Keratinocyte (primary cell): ENCODE measurements at regions not wholly inside any gene's neighbourhood (a gene's known extent, or its start where the extent isn't known, plus 50 kb on each side); places are given as distances from the start of the nearest gene placed in this dataset.

Experiments used
- DNase-seq: peaks from one replicate; pipeline ENCODE4 v3.0.0-alpha.2; 2011; ENCODE audit warnings: low read depth, missing footprints, low spot score
- FAIRE-seq: peaks from 2 replicates; lab custom pipeline; 2011; peaks lifted over from hg19 to GRCh38; lab: Jason Lieb, UNC
- H2AFZ ChIP-seq: 2 replicates; pipeline ENCODE4 v1.6.0; 2012; ENCODE audit warnings: low read length, control low read depth, inconsistent platforms; ENCODE audit not compliant: control insufficient read depth
- H3K27ac ChIP-seq: 2 replicates; pipeline ENCODE4 v1.5.1; 2011; ENCODE audit warnings: low read length; ENCODE audit not compliant: control insufficient read depth, insufficient read depth
- H3K27me3 ChIP-seq: 3 replicates; pipeline ENCODE4 v1.6.0; 2011; ENCODE audit warnings: low read length; ENCODE audit not compliant: control insufficient read depth, insufficient read depth; ENCODE audit errors: extremely low read depth
- H3K36me3 ChIP-seq, 2 experiments: 2 replicates in 1 of 2; 3 replicates in 1 of 2; pipeline ENCODE4 v1.5.1; 2011; ENCODE audit warnings: low read length in 2 of 2, mild to moderate bottlenecking in 1 of 2; ENCODE audit not compliant: control insufficient read depth in 2 of 2, insufficient read depth in 2 of 2; ENCODE audit errors: extremely low read depth in 1 of 2
- H3K4me1 ChIP-seq: 3 replicates; pipeline ENCODE4 v1.5.1; 2011; ENCODE audit warnings: low read length; ENCODE audit not compliant: control insufficient read depth, insufficient read depth; ENCODE audit errors: extremely low read depth
- H3K4me2 ChIP-seq: 3 replicates; pipeline ENCODE4 v1.6.0; 2011; ENCODE audit warnings: low read depth, low read length; ENCODE audit not compliant: control insufficient read depth, insufficient read depth; ENCODE audit errors: extremely low read depth
- H3K4me3 ChIP-seq, 3 experiments: fragments of 200-600 bp in 1 of 3; sonication (generic) in 1 of 3; 2 replicates in 2 of 3; 3 replicates in 1 of 3; pipeline ENCODE4 v1.5.1; 2011 to 2016; ENCODE audit warnings: low read length in 3 of 3, mild to moderate bottlenecking in 3 of 3, control low read depth in 2 of 3, inconsistent platforms in 1 of 3, low read depth in 1 of 3, mixed read lengths in 1 of 3, mixed run types in 1 of 3, moderate library complexity in 1 of 3; ENCODE audit not compliant: control insufficient read depth in 2 of 3, insufficient read depth in 2 of 3; ENCODE audit errors: extremely low read depth in 1 of 3
- H3K79me2 ChIP-seq: 2 replicates; pipeline ENCODE4 v1.6.0; 2012; ENCODE audit warnings: low read length; ENCODE audit not compliant: control insufficient read depth, insufficient read depth
- H3K9ac ChIP-seq: 3 replicates; pipeline ENCODE4 v1.6.0; 2011; ENCODE audit warnings: low read length; ENCODE audit not compliant: control insufficient read depth, insufficient read depth; ENCODE audit errors: extremely low read depth
- H3K9me1 ChIP-seq: 3 replicates; pipeline ENCODE4 v1.6.0; 2011; ENCODE audit warnings: low read length; ENCODE audit not compliant: control insufficient read depth, insufficient read depth; ENCODE audit errors: extremely low read depth
- H3K9me3 ChIP-seq: 2 replicates; pipeline ENCODE4 v1.5.1; 2012; ENCODE audit warnings: low read depth, low read length; ENCODE audit not compliant: control insufficient read depth
- H4K20me1 ChIP-seq: 3 replicates; pipeline ENCODE4 v1.6.0; 2011; ENCODE audit warnings: low read length; ENCODE audit not compliant: control insufficient read depth, insufficient read depth; ENCODE audit errors: extremely low read depth
- CTCF ChIP-seq, 3 experiments: IDR thresholded peaks in 1 of 3; conservative IDR thresholded peaks in 1 of 3; optimal IDR thresholded peaks in 1 of 3; 2 replicates in 2 of 3; 3 replicates in 1 of 3; pipeline versions ENCODE3 to v1.5.1; 2011; ENCODE audit warnings: low read length in 3 of 3, mild to moderate bottlenecking in 3 of 3, moderate library complexity in 2 of 3, control low read depth in 1 of 3, inconsistent platforms in 1 of 3; ENCODE audit not compliant: insufficient read depth in 2 of 3; ENCODE audit errors: extremely low read depth in 1 of 3
- EZH2 ChIP-seq: IDR thresholded peaks from one replicate; pipeline ENCODE4 v1.6.1; 2012; ENCODE audit warnings: inconsistent platforms, mild to moderate bottlenecking, low read length, moderate library complexity
- dilution Hi-C: fragments of 300-500 bp; cut with MboI; formaldehyde crosslinking; loops from one replicate; pipeline ENCODE4 v1.7.0; 2020; ENCODE audit warnings: low sequenced_read_pairs; ENCODE audit not compliant: extremely low pct_ligation_motif_present

GRCh38 chr3:5444253-5444652 lies 256.7 kb downstream of the EDEM1 start:
- Histone ChIP-seq H3K9me3 (no peaks in the 10 kb centered on the region), H3K36me3 (no peaks in the 10 kb centered on the region), H3K9ac (no peak overlapping the region), H3K4me1 (peaks cover 5% of the 10 kb centered on the region), H4K20me1 (no peaks in the 10 kb centered on the region), H2AFZ (no peak overlapping the region), H3K79me2 (no peaks in the 10 kb centered on the region), H3K27ac (no peak overlapping the region), H3K4me2 (no peak overlapping the region), H3K4me3 (no peak overlapping the region), H3K27me3 (no peaks in the 10 kb centered on the region), H3K9me1 (no peaks in the 10 kb centered on the region)
- dilution Hi-C loops = no loop called here
- no peak for FAIRE-seq
- TF ChIP-seq CTCF (optimal IDR thresholded peaks at IDR 0.05 in 1 of 3, IDR thresholded peaks at IDR 0.05 in 1 of 3, conservative IDR thresholded peaks at IDR 0.05 in 1 of 3; ENCODE audit: extremely low read depth in 1 of 3, insufficient read depth in 2 of 3, low read length in 3 of 3) (no peak), EZH2 (no peak)
- DNase-seq = no peak

GRCh38 chr3:5445676-5446201 lies 258.2 kb downstream of the EDEM1 start:
- H3K9me1 ChIP-seq = no peaks in the 10 kb centered on the region
- H3K9me3 ChIP-seq = no peaks in the 10 kb centered on the region
- DNase-seq (no peak), FAIRE-seq (no peak)
- no peak overlapping the region for H3K4me3 ChIP-seq
- peaks cover 5% of the 10 kb centered on the region for H3K4me1 ChIP-seq
- H3K9ac ChIP-seq = no peak overlapping the region
- dilution Hi-C loops = no loop called here
- no peaks in the 10 kb centered on the region for H3K79me2 ChIP-seq
- H3K27me3 ChIP-seq = no peaks in the 10 kb centered on the region
- no peak overlapping the region for H3K4me2 ChIP-seq
- no peaks in the 10 kb centered on the region for H4K20me1 ChIP-seq
- no peaks in the 10 kb centered on the region for H3K36me3 ChIP-seq
- no peak overlapping the region for H3K27ac ChIP-seq
- no peak overlapping the region for H2AFZ ChIP-seq
- no peak for TF ChIP-seq CTCF (optimal IDR thresholded peaks at IDR 0.05 in 1 of 3, IDR thresholded peaks at IDR 0.05 in 1 of 3, conservative IDR thresholded peaks at IDR 0.05 in 1 of 3; ENCODE audit: extremely low read depth in 1 of 3, insufficient read depth in 2 of 3, low read length in 3 of 3)
- no peak for TF ChIP-seq EZH2
